HG03558 (cell line): ENCODE measurements at regions not wholly inside any gene's neighbourhood (a gene's known extent, or its start where the extent isn't known, plus 50 kb on each side); places are given as distances from the start of the nearest gene placed in this dataset.
"Not testable (repeated sequence)": the region's sequence is repeated elsewhere in the genome, so short reads cannot be mapped to it uniquely, and the experiment has no call there.

Experiments
- ATAC-seq: cut with Tn5 transposase; IDR thresholded peaks from one replicate; pipeline ENCODE4 v1.9.1; 2021; ENCODE audit warnings: moderate number of reproducible peaks; ENCODE audit not compliant: unreplicated experiment; ENCODE audit errors: extremely low read depth

- ATAC-seq, result no peak
Observed at GRCh38 chr6:51049288-51049982, 230.8 kb downstream of the TFAP2B start.

GRCh38 chr6:51049983-51050877, 231.6 kb downstream of the TFAP2B start:
- ATAC-seq, result no peak

GRCh38 chr6:51052716-51053115, 234.0 kb downstream of the TFAP2B start:
- ATAC-seq, result not testable (repeated sequence)

- ATAC-seq, result not testable (repeated sequence)
Observed at GRCh38 chr6:51055316-51055715, 236.6 kb downstream of the TFAP2B start.

GRCh38 chr6:51057296-51057695, 238.6 kb downstream of the TFAP2B start:
- ATAC-seq, result no peak

- no peak for ATAC-seq
Observed at GRCh38 chr6:51060262-51060762, 241.6 kb downstream of the TFAP2B start.

GRCh38 chr6:51062166-51062722, 243.6 kb downstream of the TFAP2B start:
- ATAC-seq, result no peak

GRCh38 chr6:51077821-51078518, 259.3 kb downstream of the TFAP2B start:
- ATAC-seq, result no peak

- ATAC-seq, result no peak
Observed at GRCh38 chr6:51090343-51090742, 271.7 kb downstream of the TFAP2B start.

- ATAC-seq, result no peak
Observed at GRCh38 chr6:51093871-51094270, 275.2 kb downstream of the TFAP2B start.

GRCh38 chr6:51094271-51094670, 275.6 kb downstream of the TFAP2B start:
- no peak for ATAC-seq

- no peak for ATAC-seq
Observed at GRCh38 chr6:51098246-51098645, 279.6 kb downstream of the TFAP2B start.

GRCh38 chr6:51098791-51099190, 280.1 kb downstream of the TFAP2B start:
- no peak for ATAC-seq

GRCh38 chr6:51099201-51099600, 280.5 kb downstream of the TFAP2B start:
- ATAC-seq, result no peak

- ATAC-seq, result no peak
Observed at GRCh38 chr6:51105357-51105756, 286.7 kb downstream of the TFAP2B start.

- no peak for ATAC-seq
Observed at GRCh38 chr6:51107769-51108203, 289.1 kb downstream of the TFAP2B start.

GRCh38 chr6:51108563-51109234, 290.0 kb downstream of the TFAP2B start:
- no peak for ATAC-seq

- ATAC-seq, result no peak
Observed at GRCh38 chr6:51112731-51113130, 294.1 kb downstream of the TFAP2B start.

- no peak for ATAC-seq
Observed at GRCh38 chr6:51116723-51117122, 298.1 kb downstream of the TFAP2B start.

GRCh38 chr6:51118792-51119191, 300.1 kb downstream of the TFAP2B start:
- ATAC-seq, result no peak
